BE2C (cell line): ENCODE measurements at regions not wholly inside any gene's neighbourhood (a gene's known extent, or its start where the extent isn't known, plus 50 kb on each side); places are given as distances from the start of the nearest gene placed in this dataset.

Experiments used
- DNase-seq: peaks from one replicate; pipeline ENCODE4 v3.0.0-alpha.2; 2020
- H3K27me3 ChIP-seq: fragments of 250-450 bp; sonication (Bioruptor Pico); 2 replicates; pipeline ENCODE4 v1.5.1; 2020; ENCODE audit warnings: mild to moderate bottlenecking
- H3K36me3 ChIP-seq: fragments of 250-450 bp; sonication (Bioruptor Pico); 2 replicates; pipeline ENCODE4 v1.5.1; 2020; ENCODE audit warnings: mild to moderate bottlenecking
- H3K4me1 ChIP-seq: fragments of 250-450 bp; sonication (Bioruptor Pico); 2 replicates; pipeline ENCODE4 v1.5.1; 2020
- H3K4me3 ChIP-seq: 2 replicates; pipeline ENCODE4 v1.5.1; 2011; ENCODE audit warnings: low read depth, low read length
- H3K9me3 ChIP-seq: fragments of 250-450 bp; sonication (Bioruptor Pico); 2 replicates; pipeline ENCODE4 v1.5.1; 2020
- TF ChIP-seq, protein P1 (sequence below): IDR thresholded peaks from 2 replicates; pipeline ENCODE4 v1.5.1; 2012; ENCODE audit warnings: mild to moderate bottlenecking, low read depth, low read length

DNA sequence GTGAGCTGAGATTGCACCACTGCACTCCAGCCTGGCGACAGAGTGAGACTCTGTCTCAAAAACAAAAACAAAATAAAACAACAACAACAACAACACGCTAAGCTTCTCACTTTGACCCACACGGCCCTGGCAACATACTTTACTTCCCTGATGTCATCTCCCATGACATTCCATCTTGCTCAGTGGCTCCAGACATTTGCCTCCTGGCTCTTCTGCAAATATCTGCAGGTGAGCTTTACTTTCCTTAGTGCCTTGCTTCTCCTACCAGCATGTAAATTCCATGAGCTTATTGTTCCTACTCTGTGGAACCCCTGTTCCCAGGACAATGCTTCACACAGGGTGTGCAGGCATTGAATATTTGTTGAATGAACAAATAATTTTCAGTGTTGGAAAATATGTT is 205.6 kb upstream of the TMTC4 start:
- no peak for DNase-seq
- Histone ChIP-seq H3K36me3 (no peaks in the 10 kb centered on the region), H3K4me3 (no peak overlapping the region), H3K9me3 (no peaks in the 10 kb centered on the region), H3K27me3 (no peaks in the 10 kb centered on the region), H3K4me1 (no peaks in the 10 kb centered on the region)
- TF ChIP-seq, protein P1, sequence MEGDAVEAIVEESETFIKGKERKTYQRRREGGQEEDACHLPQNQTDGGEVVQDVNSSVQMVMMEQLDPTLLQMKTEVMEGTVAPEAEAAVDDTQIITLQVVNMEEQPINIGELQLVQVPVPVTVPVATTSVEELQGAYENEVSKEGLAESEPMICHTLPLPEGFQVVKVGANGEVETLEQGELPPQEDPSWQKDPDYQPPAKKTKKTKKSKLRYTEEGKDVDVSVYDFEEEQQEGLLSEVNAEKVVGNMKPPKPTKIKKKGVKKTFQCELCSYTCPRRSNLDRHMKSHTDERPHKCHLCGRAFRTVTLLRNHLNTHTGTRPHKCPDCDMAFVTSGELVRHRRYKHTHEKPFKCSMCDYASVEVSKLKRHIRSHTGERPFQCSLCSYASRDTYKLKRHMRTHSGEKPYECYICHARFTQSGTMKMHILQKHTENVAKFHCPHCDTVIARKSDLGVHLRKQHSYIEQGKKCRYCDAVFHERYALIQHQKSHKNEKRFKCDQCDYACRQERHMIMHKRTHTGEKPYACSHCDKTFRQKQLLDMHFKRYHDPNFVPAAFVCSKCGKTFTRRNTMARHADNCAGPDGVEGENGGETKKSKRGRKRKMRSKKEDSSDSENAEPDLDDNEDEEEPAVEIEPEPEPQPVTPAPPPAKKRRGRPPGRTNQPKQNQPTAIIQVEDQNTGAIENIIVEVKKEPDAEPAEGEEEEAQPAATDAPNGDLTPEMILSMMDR: no peak

DNA sequence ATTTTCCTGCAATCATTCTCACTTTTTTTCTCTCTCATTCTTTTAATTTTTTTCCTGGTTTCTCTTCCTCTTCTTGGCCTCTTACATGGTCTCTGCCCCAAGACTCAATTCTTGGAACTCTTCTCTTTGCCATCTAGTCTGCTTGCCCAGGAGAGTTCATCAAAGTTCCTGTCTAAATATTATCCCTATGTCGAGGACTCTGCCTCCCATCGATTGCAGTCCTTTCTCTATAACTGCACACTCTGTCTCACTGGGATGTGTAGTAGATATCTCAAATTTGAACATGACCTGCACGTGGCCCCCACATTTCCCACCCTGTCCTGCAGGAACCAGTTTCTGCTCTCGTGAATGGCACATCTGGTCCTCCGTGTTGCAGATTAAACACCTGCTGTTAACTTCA is 204.7 kb upstream of the TMTC4 start:
- Histone ChIP-seq H3K4me1 (no peaks in the 10 kb centered on the region), H3K36me3 (no peaks in the 10 kb centered on the region), H3K27me3 (no peaks in the 10 kb centered on the region), H3K4me3 (no peak overlapping the region), H3K9me3 (no peaks in the 10 kb centered on the region)
- TF ChIP-seq, protein P1: no peak
- no peak for DNase-seq

DNA sequence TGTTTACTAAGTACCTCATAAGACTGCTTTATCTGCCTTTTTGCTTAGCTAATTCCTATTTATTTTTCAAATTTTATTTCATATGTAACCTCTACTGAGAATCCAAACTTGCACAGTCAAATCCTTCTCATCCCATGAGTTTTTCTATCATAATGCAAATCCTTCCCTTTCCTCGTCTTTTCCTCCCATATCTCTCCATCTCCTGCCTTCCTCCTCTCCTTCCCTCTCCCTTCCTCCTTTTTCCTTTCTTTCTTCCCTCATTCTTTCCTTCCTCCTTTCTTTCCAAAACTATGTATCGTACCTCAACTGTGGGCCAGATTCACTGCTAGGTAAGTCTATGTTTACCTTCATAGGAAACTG is 201.4 kb upstream of the TMTC4 start:
- Histone ChIP-seq H3K36me3 (no peaks in the 10 kb centered on the region), H3K4me3 (no peak overlapping the region), H3K27me3 (no peaks in the 10 kb centered on the region), H3K9me3 (no peaks in the 10 kb centered on the region), H3K4me1 (no peaks in the 10 kb centered on the region)
- TF ChIP-seq, protein P1: no peak
- no peak for DNase-seq

DNA sequence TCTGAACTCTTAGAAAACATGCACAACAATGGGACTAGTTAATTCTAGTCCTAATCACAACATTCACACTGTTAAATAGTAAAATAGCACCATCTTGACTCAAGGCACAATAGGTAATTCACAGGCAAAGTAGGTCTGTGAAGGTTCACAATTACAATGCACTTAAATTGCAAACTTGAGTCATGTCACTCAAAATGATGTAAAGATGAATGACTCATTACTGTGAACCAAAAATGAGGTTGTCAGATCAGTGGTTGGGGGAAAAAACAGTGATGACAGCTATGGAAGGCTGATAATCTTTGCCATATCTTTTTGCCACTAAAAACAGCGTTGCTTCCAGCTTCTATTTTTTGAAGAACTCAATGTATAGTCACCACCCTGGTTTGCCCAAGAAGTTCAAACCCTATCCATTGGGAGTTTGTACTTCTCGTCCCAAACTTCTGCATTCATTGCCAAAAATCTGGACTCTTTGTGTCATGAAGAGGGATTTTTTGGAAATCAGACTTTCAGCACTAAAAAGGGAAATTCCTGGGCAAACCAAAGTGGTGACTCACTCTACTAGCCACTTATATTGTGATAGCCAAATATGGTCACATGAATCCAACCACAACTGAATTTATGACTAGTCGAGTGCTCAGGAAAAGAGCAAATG is 200.9 kb upstream of the TMTC4 start:
- no peak overlapping the region for H3K4me3 ChIP-seq
- TF ChIP-seq, protein P1: no peak
- DNase-seq: no peak
- H3K27me3 ChIP-seq: no peaks in the 10 kb centered on the region
- H3K36me3 ChIP-seq: no peaks in the 10 kb centered on the region
- H3K9me3 ChIP-seq: no peaks in the 10 kb centered on the region
- no peaks in the 10 kb centered on the region for H3K4me1 ChIP-seq

DNA sequence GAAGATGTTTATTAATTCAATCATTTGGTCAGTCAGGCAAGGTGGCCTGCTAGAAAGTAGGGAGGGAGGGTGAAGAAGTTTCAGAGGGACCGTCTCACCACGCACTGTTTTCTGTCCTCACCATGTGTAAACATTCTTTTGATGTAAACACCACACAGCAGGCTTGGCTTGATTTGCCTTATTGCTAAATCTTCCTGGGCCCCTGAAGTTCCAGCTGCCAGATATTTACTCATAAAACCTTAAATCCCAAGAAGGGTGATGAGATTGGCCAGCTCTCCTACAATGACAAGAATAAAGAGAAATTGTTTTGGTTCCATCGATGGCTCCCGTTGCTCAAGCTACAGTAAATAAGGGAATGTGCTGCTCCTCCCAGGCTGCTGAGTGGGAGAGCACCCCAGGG is 198.2 kb upstream of the TMTC4 start:
- no peaks in the 10 kb centered on the region for H3K4me1 ChIP-seq
- no peak for DNase-seq
- TF ChIP-seq, protein P1: no peak

DNA sequence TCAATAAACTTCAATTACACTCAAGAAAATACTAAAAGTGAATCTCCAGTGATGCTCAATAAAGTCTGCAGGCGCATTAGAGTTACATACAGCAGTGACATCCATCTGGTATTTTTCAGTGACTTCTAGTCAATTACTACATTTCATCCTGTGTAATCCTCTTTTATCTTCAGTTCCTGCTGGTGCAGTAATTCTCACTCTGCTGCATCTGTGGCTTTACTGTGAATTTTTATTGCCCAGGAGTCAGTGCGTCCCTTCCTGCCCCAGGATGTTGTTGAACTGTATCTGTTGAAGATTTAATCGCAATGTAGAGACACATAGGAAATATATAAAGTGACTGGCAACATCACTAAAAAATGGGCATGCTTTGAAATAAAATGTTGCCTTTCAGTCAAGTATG is 196.3 kb upstream of the TMTC4 start:
- TF ChIP-seq, protein P1: no peak
- no peaks in the 10 kb centered on the region for H3K36me3 ChIP-seq
- DNase-seq: no peak

More for the DNA sequence above, 198.2 kb upstream of the TMTC4 start:
- Histone ChIP-seq H3K4me3 (no peak overlapping the region), H3K36me3 (no peaks in the 10 kb centered on the region), H3K9me3 (no peaks in the 10 kb centered on the region), H3K27me3 (no peaks in the 10 kb centered on the region)

More for the DNA sequence above, 196.3 kb upstream of the TMTC4 start:
- Histone ChIP-seq H3K4me3 (no peak overlapping the region), H3K27me3 (no peaks in the 10 kb centered on the region), H3K9me3 (no peaks in the 10 kb centered on the region), H3K4me1 (no peaks in the 10 kb centered on the region)
